ENCODE measurements at regions not wholly inside any gene's neighbourhood (a gene's known extent, or its start where the extent isn't known, plus 50 kb on each side); places are given as distances from the start of the nearest gene placed in this dataset.

GRCh38 chr4:141429933-141430332 lies 206.4 kb upstream of the IL15 start:
- Histone ChIP-seq H3K27ac (ENCODE audit: low read length) (no peak overlapping the region), H2AFZ (ENCODE audit: low read length) (no peak overlapping the region), H4K20me1 (ENCODE audit: insufficient read depth, low read depth, low read length) (no peaks in the 10 kb centered on the region), H3K9me3 (ENCODE audit: low read length) (no peaks in the 10 kb centered on the region), H3K79me2 (ENCODE audit: low read length) (no peaks in the 10 kb centered on the region), H3K4me2 (ENCODE audit: low read depth, low read length, poor library complexity, severe bottlenecking) (no peak overlapping the region), H3K9ac (ENCODE audit: low read length) (no peak overlapping the region), H3K9me2 (replicated peaks; ENCODE audit: insufficient read depth, low read length) (no peaks in the 10 kb centered on the region; the same call in 1 of the 2 replicates), H3K36me3 (ENCODE audit: insufficient read depth, low read length) (no peaks in the 10 kb centered on the region), H3K4me1 (ENCODE audit: low read length) (no peaks in the 10 kb centered on the region), H3K4me3 (ENCODE audit: low read length) (no peak overlapping the region), H3K27me3 (ENCODE audit: low read length) (no peaks in the 10 kb centered on the region)
- DNase-seq, result no peak

GRCh38 chr4:141430686-141431085 lies 205.7 kb upstream of the IL15 start:
- DNase-seq, result no peak
- no peaks in the 10 kb centered on the region for H4K20me1 ChIP-seq (ENCODE audit: insufficient read depth, low read depth, low read length)
- H3K4me3 ChIP-seq (ENCODE audit: low read length), result no peak overlapping the region
- no peaks in the 10 kb centered on the region; the same call in 1 of the 2 replicates for H3K9me2 ChIP-seq (replicated peaks; ENCODE audit: insufficient read depth, low read length)
- no peak overlapping the region for H3K4me2 ChIP-seq (ENCODE audit: low read depth, low read length, poor library complexity, severe bottlenecking)
- no peaks in the 10 kb centered on the region for H3K9me3 ChIP-seq (ENCODE audit: low read length)
- no peak overlapping the region for H3K9ac ChIP-seq (ENCODE audit: low read length)
- no peak overlapping the region for H3K27ac ChIP-seq (ENCODE audit: low read length)
- H3K27me3 ChIP-seq (ENCODE audit: low read length), result no peaks in the 10 kb centered on the region
- H2AFZ ChIP-seq (ENCODE audit: low read length), result no peak overlapping the region
- H3K79me2 ChIP-seq (ENCODE audit: low read length), result no peaks in the 10 kb centered on the region
- H3K4me1 ChIP-seq (ENCODE audit: low read length), result no peaks in the 10 kb centered on the region
- H3K36me3 ChIP-seq (ENCODE audit: insufficient read depth, low read length), result no peaks in the 10 kb centered on the region

GRCh38 chr4:141432000-141432712 lies 204.2 kb upstream of the IL15 start:
- no peaks in the 10 kb centered on the region; the same call in 1 of the 2 replicates for H3K9me2 ChIP-seq (replicated peaks; ENCODE audit: insufficient read depth, low read length)
- no peaks in the 10 kb centered on the region for H3K27me3 ChIP-seq (ENCODE audit: low read length)
- no peaks in the 10 kb centered on the region for H3K79me2 ChIP-seq (ENCODE audit: low read length)
- no peak overlapping the region for H3K9ac ChIP-seq (ENCODE audit: low read length)
- H4K20me1 ChIP-seq (ENCODE audit: insufficient read depth, low read depth, low read length), result no peaks in the 10 kb centered on the region
- no peaks in the 10 kb centered on the region for H3K9me3 ChIP-seq (ENCODE audit: low read length)
- H3K4me3 ChIP-seq (ENCODE audit: low read length), result no peak overlapping the region
- no peak overlapping the region for H3K27ac ChIP-seq (ENCODE audit: low read length)
- H3K4me2 ChIP-seq (ENCODE audit: low read depth, low read length, poor library complexity, severe bottlenecking), result no peak overlapping the region
- DNase-seq, result no peak
- H3K36me3 ChIP-seq (ENCODE audit: insufficient read depth, low read length), result no peaks in the 10 kb centered on the region
- H3K4me1 ChIP-seq (ENCODE audit: low read length), result no peaks in the 10 kb centered on the region
- no peak overlapping the region for H2AFZ ChIP-seq (ENCODE audit: low read length)

GRCh38 chr4:141435446-141436225 lies 200.7 kb upstream of the IL15 start:
- H3K79me2 ChIP-seq (ENCODE audit: low read length), result no peaks in the 10 kb centered on the region
- H3K27me3 ChIP-seq (ENCODE audit: low read length), result no peaks in the 10 kb centered on the region
- H3K9me2 ChIP-seq (replicated peaks; ENCODE audit: insufficient read depth, low read length), result no peaks in the 10 kb centered on the region
- H3K9me3 ChIP-seq (ENCODE audit: low read length), result no peaks in the 10 kb centered on the region
- no peaks in the 10 kb centered on the region for H3K4me1 ChIP-seq (ENCODE audit: low read length)
- no peak overlapping the region for H3K4me2 ChIP-seq (ENCODE audit: low read depth, low read length, poor library complexity, severe bottlenecking)
- no peak for DNase-seq
- no peak overlapping the region for H3K4me3 ChIP-seq (ENCODE audit: low read length)
- no peak overlapping the region for H2AFZ ChIP-seq (ENCODE audit: low read length)
- H4K20me1 ChIP-seq (ENCODE audit: insufficient read depth, low read depth, low read length), result no peaks in the 10 kb centered on the region
- no peaks in the 10 kb centered on the region for H3K36me3 ChIP-seq (ENCODE audit: insufficient read depth, low read length)
- H3K9ac ChIP-seq (ENCODE audit: low read length), result no peak overlapping the region
- no peak overlapping the region for H3K27ac ChIP-seq (ENCODE audit: low read length)

GRCh38 chr4:141439223-141439622 lies 197.2 kb upstream of the IL15 start:
- no peaks in the 10 kb centered on the region for H3K79me2 ChIP-seq (ENCODE audit: low read length)

GRCh38 chr4:141447761-141448160 lies 188.6 kb upstream of the IL15 start:
- Histone ChIP-seq H3K4me3 (ENCODE audit: low read length) (no peak overlapping the region), H3K9me2 (replicated peaks; ENCODE audit: insufficient read depth, low read length) (no peaks in the 10 kb centered on the region), H3K9me3 (ENCODE audit: low read length) (peaks cover 4% of the 10 kb centered on the region; the same call in 1 of the 2 replicates), H3K4me1 (ENCODE audit: low read length) (no peaks in the 10 kb centered on the region), H3K4me2 (ENCODE audit: low read depth, low read length, poor library complexity, severe bottlenecking) (no peak overlapping the region), H3K79me2 (ENCODE audit: low read length) (no peaks in the 10 kb centered on the region), H4K20me1 (ENCODE audit: insufficient read depth, low read depth, low read length) (no peaks in the 10 kb centered on the region), H2AFZ (ENCODE audit: low read length) (no peak overlapping the region), H3K27me3 (ENCODE audit: low read length) (no peaks in the 10 kb centered on the region), H3K9ac (ENCODE audit: low read length) (no peak overlapping the region), H3K27ac (ENCODE audit: low read length) (no peak overlapping the region), H3K36me3 (ENCODE audit: insufficient read depth, low read length) (no peaks in the 10 kb centered on the region)
- no peak for DNase-seq

More at GRCh38 chr4:141439223-141439622, 197.2 kb upstream of the IL15 start:
- Histone ChIP-seq H3K27ac (ENCODE audit: low read length) (no peak overlapping the region), H3K9me3 (ENCODE audit: low read length) (no peaks in the 10 kb centered on the region), H3K4me3 (ENCODE audit: low read length) (no peak overlapping the region), H3K4me2 (ENCODE audit: low read depth, low read length, poor library complexity, severe bottlenecking) (no peak overlapping the region), H3K9me2 (replicated peaks; ENCODE audit: insufficient read depth, low read length) (no peaks in the 10 kb centered on the region), H3K9ac (ENCODE audit: low read length) (no peak overlapping the region), H3K4me1 (ENCODE audit: low read length) (no peaks in the 10 kb centered on the region), H4K20me1 (ENCODE audit: insufficient read depth, low read depth, low read length) (no peaks in the 10 kb centered on the region), H3K27me3 (ENCODE audit: low read length) (no peaks in the 10 kb centered on the region), H2AFZ (ENCODE audit: low read length) (no peak overlapping the region), H3K36me3 (ENCODE audit: insufficient read depth, low read length) (no peaks in the 10 kb centered on the region)
- DNase-seq, result no peak

- Histone ChIP-seq H3K4me2 (ENCODE audit: low read depth, low read length, poor library complexity, severe bottlenecking) (no peak overlapping the region), H3K27me3 (ENCODE audit: low read length) (no peaks in the 10 kb centered on the region), H4K20me1 (ENCODE audit: insufficient read depth, low read depth, low read length) (no peaks in the 10 kb centered on the region), H2AFZ (ENCODE audit: low read length) (no peak overlapping the region), H3K4me1 (ENCODE audit: low read length) (no peaks in the 10 kb centered on the region), H3K79me2 (ENCODE audit: low read length) (no peaks in the 10 kb centered on the region), H3K27ac (ENCODE audit: low read length) (no peak overlapping the region), H3K9me3 (ENCODE audit: low read length) (peaks cover 5% of the 10 kb centered on the region; the same call in 1 of the 2 replicates), H3K36me3 (ENCODE audit: insufficient read depth, low read length) (no peaks in the 10 kb centered on the region), H3K4me3 (ENCODE audit: low read length) (no peak overlapping the region), H3K9me2 (replicated peaks; ENCODE audit: insufficient read depth, low read length) (no peaks in the 10 kb centered on the region), H3K9ac (ENCODE audit: low read length) (no peak overlapping the region)
- no peak for DNase-seq
Observed at GRCh38 chr4:141448490-141448889, 187.9 kb upstream of the IL15 start.

- peaks cover 5% of the 10 kb centered on the region; the same call in 1 of the 2 replicates for H3K9me3 ChIP-seq (ENCODE audit: low read length)
- H3K9ac ChIP-seq (ENCODE audit: low read length), result no peak overlapping the region
- H2AFZ ChIP-seq (ENCODE audit: low read length), result no peak overlapping the region
- no peaks in the 10 kb centered on the region for H4K20me1 ChIP-seq (ENCODE audit: insufficient read depth, low read depth, low read length)
- H3K9me2 ChIP-seq (replicated peaks; ENCODE audit: insufficient read depth, low read length), result no peaks in the 10 kb centered on the region
- no peaks in the 10 kb centered on the region for H3K4me1 ChIP-seq (ENCODE audit: low read length)
- no peaks in the 10 kb centered on the region for H3K79me2 ChIP-seq (ENCODE audit: low read length)
- no peak overlapping the region for H3K27ac ChIP-seq (ENCODE audit: low read length)
- no peak overlapping the region for H3K4me2 ChIP-seq (ENCODE audit: low read depth, low read length, poor library complexity, severe bottlenecking)
- no peaks in the 10 kb centered on the region for H3K36me3 ChIP-seq (ENCODE audit: insufficient read depth, low read length)
- no peak overlapping the region for H3K4me3 ChIP-seq (ENCODE audit: low read length)
- H3K27me3 ChIP-seq (ENCODE audit: low read length), result no peaks in the 10 kb centered on the region
- no peak for DNase-seq
Observed at GRCh38 chr4:141449927-141450326, 186.5 kb upstream of the IL15 start.
